GM21825 (cell line): ENCODE measurements at regions not wholly inside any gene's neighbourhood (a gene's known extent, or its start where the extent isn't known, plus 50 kb on each side); places are given as distances from the start of the nearest gene placed in this dataset.

Experiments
- ATAC-seq: cut with Tn5 transposase; IDR thresholded peaks from one replicate; pipeline ENCODE4 v1.9.1; 2021; ENCODE audit warnings: mild to moderate bottlenecking, moderate library complexity; ENCODE audit not compliant: unreplicated experiment

- ATAC-seq = no peak
These were observed 54.6 kb upstream of the DEPDC1 start for GRCh38 chr1:68551459-68551858.

DNA sequence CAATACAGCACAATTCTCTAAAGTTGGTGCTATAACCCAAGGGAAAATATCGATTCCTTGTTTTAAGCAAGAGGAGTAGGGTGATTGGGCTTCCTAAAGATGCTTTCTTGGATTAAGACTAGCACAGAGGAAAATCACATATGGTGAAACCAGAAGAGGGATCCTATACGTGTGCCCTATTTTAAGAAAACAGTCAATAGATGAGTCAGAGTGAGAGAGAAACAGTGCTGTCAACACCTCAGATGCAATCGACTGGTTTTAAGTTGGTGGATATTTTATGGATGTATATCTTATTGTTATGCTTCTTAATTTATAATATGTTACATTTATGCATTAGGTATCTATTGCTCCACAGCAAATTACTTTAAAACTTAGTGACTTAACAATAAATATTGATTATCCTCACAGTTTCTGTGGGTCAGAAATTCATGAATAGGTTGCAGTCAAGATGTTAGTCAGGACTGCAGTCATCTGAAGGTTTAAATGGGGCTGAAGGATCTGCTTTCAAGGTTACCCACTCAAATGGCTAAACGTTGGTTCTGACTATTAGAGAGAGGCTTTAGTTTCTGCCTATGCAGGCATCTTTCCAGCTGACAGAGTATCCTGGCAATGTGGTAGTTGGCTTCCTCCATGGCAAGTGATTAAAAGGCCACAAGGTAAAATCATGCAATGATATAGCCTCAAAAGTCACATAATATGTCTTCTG, 61.6 kb upstream of the DEPDC1 start:
- no peak for ATAC-seq

- ATAC-seq = no peak
These were observed 69.0 kb upstream of the DEPDC1 start for GRCh38 chr1:68565923-68566322.

DNA sequence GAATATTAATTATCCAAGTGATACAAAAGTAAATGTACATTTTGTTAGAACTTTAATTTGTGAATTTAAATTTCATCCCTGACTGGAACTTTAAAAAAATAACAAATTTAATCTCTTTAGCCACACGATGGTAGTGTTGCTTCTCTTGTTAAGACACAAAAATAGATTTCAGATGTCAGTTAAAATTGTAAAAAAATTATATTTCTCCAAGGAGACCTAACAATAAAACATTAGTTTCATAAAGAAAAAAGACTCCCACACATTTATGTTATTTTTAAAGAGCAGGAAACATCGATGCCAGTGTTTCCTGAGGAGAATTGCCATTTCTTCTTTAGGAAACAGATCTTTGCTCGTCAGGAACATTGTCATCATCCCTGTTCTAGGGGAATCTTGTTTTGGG, 74.0 kb upstream of the DEPDC1 start:
- ATAC-seq = no peak

GRCh38 chr1:68571454-68572235, 74.8 kb upstream of the DEPDC1 start:
- no peak for ATAC-seq

- ATAC-seq = no peak
These were observed 88.5 kb upstream of the DEPDC1 start for GRCh38 chr1:68585351-68585750.

DNA sequence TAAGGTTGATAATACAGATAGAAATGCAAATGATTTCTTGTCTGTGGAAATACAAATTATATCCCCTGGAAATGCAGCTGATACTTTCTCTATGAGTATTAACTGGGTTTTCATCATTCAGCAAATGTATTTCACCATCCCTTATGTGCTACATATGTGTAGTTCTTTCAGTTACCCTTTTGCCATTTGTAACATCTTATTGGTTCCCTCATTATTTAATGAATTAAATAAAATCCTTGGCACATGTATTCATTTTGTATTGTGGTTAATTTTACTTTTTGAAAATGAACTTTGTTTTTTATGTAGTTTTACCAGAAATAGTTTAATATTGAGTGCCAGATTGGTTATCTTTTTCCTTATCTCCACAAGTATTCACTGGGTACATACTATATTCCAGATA, 89.9 kb upstream of the DEPDC1 start:
- ATAC-seq = no peak

GRCh38 chr1:68588304-68588703, 91.4 kb upstream of the DEPDC1 start:
- ATAC-seq = no peak

- no peak for ATAC-seq
These were observed 93.6 kb upstream of the DEPDC1 start for GRCh38 chr1:68590473-68590872.

DNA sequence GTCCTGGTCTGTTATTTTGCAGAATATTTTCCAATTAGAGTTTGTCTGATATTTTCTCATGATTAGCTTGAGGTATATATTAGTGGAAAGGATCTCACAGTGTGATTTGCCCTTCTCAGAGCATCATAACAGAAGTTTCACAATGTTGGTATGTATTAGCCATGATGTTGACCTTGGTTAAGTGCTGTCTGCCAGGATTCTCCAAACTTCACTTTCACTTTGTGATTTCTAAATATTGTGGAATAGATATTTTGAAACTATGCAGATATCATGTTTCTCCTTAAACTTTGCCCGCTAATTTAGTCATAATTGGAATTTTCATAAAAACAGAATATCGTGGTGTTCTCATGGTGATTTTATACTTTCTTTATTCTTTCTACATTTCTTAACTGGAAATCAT, 98.0 kb upstream of the DEPDC1 start:
- ATAC-seq = no peak

- no peak for ATAC-seq
These were observed 103.3 kb upstream of the DEPDC1 start for GRCh38 chr1:68600049-68600661.

DNA sequence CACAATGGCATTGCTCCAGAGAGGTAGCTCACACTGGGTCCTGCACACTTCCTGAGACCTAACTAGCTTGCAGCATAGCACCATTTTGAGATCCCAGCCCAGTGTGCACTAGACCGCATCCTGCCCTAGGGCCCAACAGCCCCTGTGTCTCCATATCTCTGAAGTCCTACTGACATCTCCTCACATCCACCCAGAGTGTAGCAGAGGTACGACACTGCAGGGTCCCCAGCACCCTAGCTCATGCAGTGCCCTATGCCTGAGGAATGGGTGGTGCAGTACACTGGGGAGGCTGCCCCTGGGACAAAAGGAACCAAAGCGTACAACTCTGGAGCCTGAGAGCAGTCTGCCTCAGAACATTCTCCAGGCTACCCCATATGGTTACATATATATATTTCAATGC, 111.4 kb upstream of the DEPDC1 start:
- ATAC-seq = no peak

GRCh38 chr1:68615312-68615711, 118.4 kb upstream of the DEPDC1 start:
- ATAC-seq = no peak

GRCh38 chr1:68617942-68618341, 121.1 kb upstream of the DEPDC1 start:
- no peak for ATAC-seq

DNA sequence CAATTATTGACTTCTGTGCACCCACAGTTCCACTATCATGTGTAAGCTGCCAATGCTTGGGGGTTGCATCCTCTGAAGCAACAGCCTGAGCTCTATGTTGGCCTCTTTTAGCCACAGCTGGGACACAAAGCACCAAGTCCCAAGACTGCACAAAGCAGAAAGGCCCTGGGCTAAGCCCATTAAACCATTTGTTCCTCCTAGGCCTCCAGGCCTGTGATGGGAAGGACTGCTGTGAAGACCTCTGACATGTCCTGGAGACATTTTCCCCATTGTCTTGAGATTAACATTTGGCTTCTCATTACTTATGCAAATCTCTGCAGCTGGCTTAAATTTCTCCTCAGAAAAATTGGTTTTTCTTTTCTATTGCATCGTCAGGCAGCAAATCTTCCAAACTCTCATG, 123.7 kb upstream of the DEPDC1 start:
- no peak for ATAC-seq

DNA sequence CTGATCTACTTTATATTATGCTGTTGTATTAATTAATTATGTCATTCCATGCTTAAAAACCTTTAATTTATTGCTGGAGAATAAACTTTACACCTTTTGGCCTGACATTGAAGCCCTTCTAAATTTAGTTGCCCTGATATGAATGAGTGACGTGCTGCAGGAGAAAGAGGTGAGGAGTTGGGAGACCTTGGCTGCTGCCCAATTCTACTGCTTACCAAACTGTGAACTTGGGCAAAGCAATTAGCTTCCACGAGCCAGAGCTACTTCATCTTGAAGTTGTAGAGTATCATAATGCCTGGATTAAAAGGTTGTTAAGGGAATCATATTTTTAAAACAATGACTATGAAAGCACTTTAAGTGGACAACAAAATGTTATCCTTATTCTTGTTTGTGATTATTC, 126.8 kb upstream of the DEPDC1 start:
- ATAC-seq = no peak

- no peak for ATAC-seq
These were observed 127.4 kb upstream of the DEPDC1 start for GRCh38 chr1:68624233-68624632.

DNA sequence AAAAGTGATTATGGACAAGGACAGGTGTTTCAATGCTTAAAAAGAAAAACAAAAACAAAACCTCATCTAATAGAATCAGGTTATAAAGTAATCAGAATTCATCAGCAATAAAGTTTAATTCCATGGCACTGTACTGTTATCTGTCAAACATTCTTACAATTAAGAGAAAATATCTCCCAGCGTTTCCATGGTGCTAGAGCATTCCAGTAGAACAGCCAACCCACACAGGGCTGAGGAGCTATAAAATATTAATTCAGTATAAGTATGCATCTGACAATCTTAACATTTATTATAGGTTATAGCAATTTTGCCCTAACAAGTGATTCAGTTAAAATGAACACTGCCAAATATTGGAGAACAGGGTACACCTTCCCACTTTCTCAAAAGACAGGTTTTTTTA, 128.7 kb upstream of the DEPDC1 start:
- ATAC-seq = no peak

- no peak for ATAC-seq
These were observed 136.4 kb upstream of the DEPDC1 start for GRCh38 chr1:68633141-68633919.

DNA sequence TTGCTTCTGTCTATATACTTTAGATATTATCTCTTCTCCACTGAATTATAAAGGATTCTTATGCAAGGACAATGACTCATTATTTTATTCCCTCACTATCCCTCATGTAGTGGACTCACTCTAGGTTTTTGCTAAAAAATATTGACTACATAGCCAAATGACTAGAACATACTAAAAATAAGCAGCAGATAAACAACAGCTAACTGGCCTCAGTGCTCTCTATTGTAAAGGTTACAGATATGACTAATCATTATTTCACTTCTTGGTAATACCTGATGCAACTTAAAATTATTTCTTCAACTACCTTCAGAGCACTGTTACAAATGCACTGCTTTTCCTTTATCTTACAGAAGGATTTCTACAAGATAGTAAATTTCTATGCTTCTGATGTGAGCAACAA, 147.6 kb upstream of the DEPDC1 start:
- ATAC-seq = no peak

DNA sequence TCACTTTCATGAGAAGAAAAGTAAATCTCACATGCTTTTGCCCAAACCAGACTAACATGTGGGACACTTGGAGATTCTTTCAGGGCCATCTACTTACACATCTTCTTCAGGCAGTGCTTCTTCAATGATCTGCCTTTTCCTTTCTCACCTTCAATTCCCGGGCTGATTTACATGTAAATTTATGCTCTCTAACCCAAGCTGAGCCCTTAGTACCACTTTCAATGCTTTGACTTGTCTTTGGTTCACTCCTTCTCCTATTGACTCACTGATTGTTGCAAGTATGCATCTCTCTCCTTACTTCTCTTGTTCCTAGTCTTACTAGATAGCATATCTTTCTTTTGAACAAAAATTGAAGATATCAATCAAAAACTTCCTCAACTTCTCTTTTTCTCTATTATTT, 154.2 kb upstream of the DEPDC1 start:
- ATAC-seq = no peak
